ENCODE measurements at regions not wholly inside any gene's neighbourhood (a gene's known extent, or its start where the extent isn't known, plus 50 kb on each side); places are given as distances from the start of the nearest gene placed in this dataset.

DNA sequence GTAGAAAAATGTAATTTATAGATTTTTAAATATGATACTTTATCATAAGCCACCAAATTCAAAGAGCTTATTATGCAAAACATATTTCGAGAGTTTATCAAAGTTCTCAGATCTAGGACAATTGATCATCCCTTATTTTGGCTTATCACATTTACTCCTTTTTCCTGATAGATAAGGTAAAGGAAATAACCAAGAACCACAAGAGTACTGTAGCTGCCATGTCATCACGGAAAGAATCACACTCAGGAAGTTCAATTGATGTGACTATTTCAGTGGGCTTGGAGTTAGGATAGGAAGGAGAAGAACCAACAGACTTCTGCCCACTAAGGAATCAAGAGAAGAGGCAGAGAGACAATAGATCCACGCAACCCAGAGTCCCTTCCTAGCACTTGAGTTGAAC lies 142.7 kb upstream of the TMCO5A start:
- H3K4me1 ChIP-seq (ENCODE audit: control insufficient read depth in 1 of 2, insufficient read depth in 2 of 2, low read depth in 1 of 2, low read length in 1 of 2): peaks cover 15 to 30% of the 10 kb centered on the region in 2 experiments; a peak in 2 of 4 replicates
- no peaks in the 10 kb centered on the region for H3K79me2 ChIP-seq (ENCODE audit: insufficient read depth)
- H3K27me3 ChIP-seq (ENCODE audit: insufficient read depth): no peaks in the 10 kb centered on the region
- no peaks in the 10 kb centered on the region; the same call in 1 of the 2 replicates for H3K9me2 ChIP-seq
- H4K20me1 ChIP-seq (ENCODE audit: insufficient read depth): no peaks in the 10 kb centered on the region
- CTCF ChIA-PET: interaction anchor here (1.0 to 5.2 kb wide), 4 partner anchors 10 to 658 kb away, joined by 3 to 74 read pairs (median 26); no protein-coding TSS in a partner anchor
- no peak for DNase-seq
- no peaks in the 10 kb centered on the region for H3K36me3 ChIP-seq (replicated peaks in 1 of 2; ENCODE audit: control insufficient read depth in 1 of 2, insufficient read depth in 2 of 2, low read length in 1 of 2)
- peaks cover 4% of the 10 kb centered on the region for H3F3A ChIP-seq (replicated peaks; ENCODE audit: insufficient read depth)
- H3K4me2 ChIP-seq: no peak overlapping the region
- peak overlapping the region in 1 of 2 experiments; percentile 34; a peak in 1 of 4 replicates for H3K27ac ChIP-seq (ENCODE audit: low read depth in 2 of 2, low read length in 1 of 2)
- H3K9ac ChIP-seq: no peak overlapping the region
- no peak for TF ChIP-seq RXRA (IDR thresholded peaks at IDR 0.05; ENCODE audit: borderline replicate concordance, low read depth)
- TF ChIP-seq FOXM1 (IDR thresholded peaks at IDR 0.05; ENCODE audit: low read depth): no peak
- no peak for TF ChIP-seq MEF2A (IDR thresholded peaks at IDR 0.05; ENCODE audit: borderline replicate concordance, low read depth)
- TF ChIP-seq FOXJ3 (CRISPR knock-in tag; IDR thresholded peaks at IDR 0.05): no peak
- no peak for TF ChIP-seq EZH2phosphoT487 (IDR thresholded peaks at IDR 0.05; ENCODE audit: borderline replicate concordance, low read depth)
- TF ChIP-seq, protein P1, sequence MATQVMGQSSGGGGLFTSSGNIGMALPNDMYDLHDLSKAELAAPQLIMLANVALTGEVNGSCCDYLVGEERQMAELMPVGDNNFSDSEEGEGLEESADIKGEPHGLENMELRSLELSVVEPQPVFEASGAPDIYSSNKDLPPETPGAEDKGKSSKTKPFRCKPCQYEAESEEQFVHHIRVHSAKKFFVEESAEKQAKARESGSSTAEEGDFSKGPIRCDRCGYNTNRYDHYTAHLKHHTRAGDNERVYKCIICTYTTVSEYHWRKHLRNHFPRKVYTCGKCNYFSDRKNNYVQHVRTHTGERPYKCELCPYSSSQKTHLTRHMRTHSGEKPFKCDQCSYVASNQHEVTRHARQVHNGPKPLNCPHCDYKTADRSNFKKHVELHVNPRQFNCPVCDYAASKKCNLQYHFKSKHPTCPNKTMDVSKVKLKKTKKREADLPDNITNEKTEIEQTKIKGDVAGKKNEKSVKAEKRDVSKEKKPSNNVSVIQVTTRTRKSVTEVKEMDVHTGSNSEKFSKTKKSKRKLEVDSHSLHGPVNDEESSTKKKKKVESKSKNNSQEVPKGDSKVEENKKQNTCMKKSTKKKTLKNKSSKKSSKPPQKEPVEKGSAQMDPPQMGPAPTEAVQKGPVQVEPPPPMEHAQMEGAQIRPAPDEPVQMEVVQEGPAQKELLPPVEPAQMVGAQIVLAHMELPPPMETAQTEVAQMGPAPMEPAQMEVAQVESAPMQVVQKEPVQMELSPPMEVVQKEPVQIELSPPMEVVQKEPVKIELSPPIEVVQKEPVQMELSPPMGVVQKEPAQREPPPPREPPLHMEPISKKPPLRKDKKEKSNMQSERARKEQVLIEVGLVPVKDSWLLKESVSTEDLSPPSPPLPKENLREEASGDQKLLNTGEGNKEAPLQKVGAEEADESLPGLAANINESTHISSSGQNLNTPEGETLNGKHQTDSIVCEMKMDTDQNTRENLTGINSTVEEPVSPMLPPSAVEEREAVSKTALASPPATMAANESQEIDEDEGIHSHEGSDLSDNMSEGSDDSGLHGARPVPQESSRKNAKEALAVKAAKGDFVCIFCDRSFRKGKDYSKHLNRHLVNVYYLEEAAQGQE (IDR thresholded peaks at IDR 0.05; ENCODE audit: low read depth, low read length): no peak
- TF ChIP-seq, protein P2, sequence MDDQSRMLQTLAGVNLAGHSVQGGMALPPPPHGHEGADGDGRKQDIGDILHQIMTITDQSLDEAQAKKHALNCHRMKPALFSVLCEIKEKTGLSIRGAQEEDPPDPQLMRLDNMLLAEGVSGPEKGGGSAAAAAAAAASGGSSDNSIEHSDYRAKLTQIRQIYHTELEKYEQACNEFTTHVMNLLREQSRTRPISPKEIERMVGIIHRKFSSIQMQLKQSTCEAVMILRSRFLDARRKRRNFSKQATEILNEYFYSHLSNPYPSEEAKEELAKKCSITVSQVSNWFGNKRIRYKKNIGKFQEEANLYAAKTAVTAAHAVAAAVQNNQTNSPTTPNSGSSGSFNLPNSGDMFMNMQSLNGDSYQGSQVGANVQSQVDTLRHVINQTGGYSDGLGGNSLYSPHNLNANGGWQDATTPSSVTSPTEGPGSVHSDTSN (IDR thresholded peaks at IDR 0.05): no peak
- no peak for TF ChIP-seq RCOR1 (IDR thresholded peaks at IDR 0.05; ENCODE audit: low read length)
- no peak for TF ChIP-seq GATA2 (CRISPR knock-in tag; IDR thresholded peaks at IDR 0.05)
- H3K4me3 ChIP-seq (ENCODE audit: low read depth in 2 of 2, low read length in 1 of 2): no peak overlapping the region
- peak overlapping the region; percentile 38; the same call in 1 of the 2 replicates for H2AFZ ChIP-seq (ENCODE audit: low read depth)
- POLR2A ChIA-PET: no interaction called here
- 92% methylated on average over 3 of the region's 3 CpGs for WGBS (ENCODE audit: low lambda C conversion rate)
- no peaks in the 10 kb centered on the region for H3K9me3 ChIP-seq

DNA sequence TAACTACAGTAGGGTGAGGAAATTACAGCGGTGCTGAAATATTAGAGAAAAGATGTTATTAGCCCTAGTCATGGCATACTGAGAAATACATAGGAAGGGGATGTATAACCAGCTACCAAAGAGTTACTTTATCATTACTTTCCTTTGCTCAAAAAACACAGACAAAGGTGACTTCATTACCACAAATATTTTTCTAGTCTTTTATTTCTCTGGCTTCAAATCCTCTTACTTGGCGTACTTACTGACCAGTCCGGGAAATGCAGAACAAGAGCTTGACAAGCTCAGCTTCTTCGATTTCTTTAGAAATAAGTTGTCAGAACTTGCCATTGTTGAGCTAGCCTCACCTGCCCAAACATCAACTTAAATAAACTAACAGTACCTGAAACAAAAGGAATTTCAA lies 142.1 kb upstream of the TMCO5A start:
- Histone ChIP-seq H3F3A (replicated peaks; ENCODE audit: insufficient read depth) (peaks cover 4% of the 10 kb centered on the region), H4K20me1 (ENCODE audit: insufficient read depth) (no peaks in the 10 kb centered on the region), H3K36me3 (replicated peaks in 1 of 2; ENCODE audit: control insufficient read depth in 1 of 2, insufficient read depth in 2 of 2, low read length in 1 of 2) (no peaks in the 10 kb centered on the region), H3K79me2 (ENCODE audit: insufficient read depth) (no peaks in the 10 kb centered on the region), H3K4me3 (ENCODE audit: low read depth in 2 of 2, low read length in 1 of 2) (no peak overlapping the region), H3K4me1 (ENCODE audit: control insufficient read depth in 1 of 2, insufficient read depth in 2 of 2, low read depth in 1 of 2, low read length in 1 of 2) (peaks cover 15 to 32% of the 10 kb centered on the region in 2 experiments; a peak in 2 of 4 replicates), H3K9me3 (no peaks in the 10 kb centered on the region), H3K4me2 (no peak overlapping the region), H3K27ac (ENCODE audit: low read depth in 2 of 2, low read length in 1 of 2) (peak overlapping the region in 1 of 2 experiments; percentile 99; a peak in 2 of 4 replicates), H3K9me2 (no peaks in the 10 kb centered on the region), H2AFZ (ENCODE audit: low read depth) (peak overlapping the region; percentile 38; the same call in 1 of the 2 replicates), H3K9ac (no peak overlapping the region), H3K27me3 (ENCODE audit: insufficient read depth) (no peaks in the 10 kb centered on the region)
- ChIA-PET CTCF (interaction anchor here (1.0 to 5.2 kb wide), 6 partner anchors 11 to 659 kb away, joined by 3 to 74 read pairs (median 20); no protein-coding TSS in a partner anchor), POLR2A (no interaction called here)
- DNase-seq: no peak
- 94% methylated on average over 4 of the region's 4 CpGs for WGBS (ENCODE audit: low lambda C conversion rate)
- TF ChIP-seq, protein P3, sequence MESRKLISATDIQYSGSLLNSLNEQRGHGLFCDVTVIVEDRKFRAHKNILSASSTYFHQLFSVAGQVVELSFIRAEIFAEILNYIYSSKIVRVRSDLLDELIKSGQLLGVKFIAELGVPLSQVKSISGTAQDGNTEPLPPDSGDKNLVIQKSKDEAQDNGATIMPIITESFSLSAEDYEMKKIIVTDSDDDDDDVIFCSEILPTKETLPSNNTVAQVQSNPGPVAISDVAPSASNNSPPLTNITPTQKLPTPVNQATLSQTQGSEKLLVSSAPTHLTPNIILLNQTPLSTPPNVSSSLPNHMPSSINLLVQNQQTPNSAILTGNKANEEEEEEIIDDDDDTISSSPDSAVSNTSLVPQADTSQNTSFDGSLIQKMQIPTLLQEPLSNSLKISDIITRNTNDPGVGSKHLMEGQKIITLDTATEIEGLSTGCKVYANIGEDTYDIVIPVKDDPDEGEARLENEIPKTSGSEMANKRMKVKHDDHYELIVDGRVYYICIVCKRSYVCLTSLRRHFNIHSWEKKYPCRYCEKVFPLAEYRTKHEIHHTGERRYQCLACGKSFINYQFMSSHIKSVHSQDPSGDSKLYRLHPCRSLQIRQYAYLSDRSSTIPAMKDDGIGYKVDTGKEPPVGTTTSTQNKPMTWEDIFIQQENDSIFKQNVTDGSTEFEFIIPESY (IDR thresholded peaks at IDR 0.05; ENCODE audit: borderline replicate concordance, low read depth): no peak
- TF ChIP-seq, protein P4, sequence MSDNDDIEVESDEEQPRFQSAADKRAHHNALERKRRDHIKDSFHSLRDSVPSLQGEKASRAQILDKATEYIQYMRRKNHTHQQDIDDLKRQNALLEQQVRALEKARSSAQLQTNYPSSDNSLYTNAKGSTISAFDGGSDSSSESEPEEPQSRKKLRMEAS (IDR thresholded peaks at IDR 0.05; ENCODE audit: low read depth): no peak
- TF ChIP-seq, protein P5, sequence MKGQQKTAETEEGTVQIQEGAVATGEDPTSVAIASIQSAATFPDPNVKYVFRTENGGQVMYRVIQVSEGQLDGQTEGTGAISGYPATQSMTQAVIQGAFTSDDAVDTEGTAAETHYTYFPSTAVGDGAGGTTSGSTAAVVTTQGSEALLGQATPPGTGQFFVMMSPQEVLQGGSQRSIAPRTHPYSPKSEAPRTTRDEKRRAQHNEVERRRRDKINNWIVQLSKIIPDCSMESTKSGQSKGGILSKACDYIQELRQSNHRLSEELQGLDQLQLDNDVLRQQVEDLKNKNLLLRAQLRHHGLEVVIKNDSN (IDR thresholded peaks at IDR 0.05; ENCODE audit: borderline replicate concordance, low read depth): no peak
- TF ChIP-seq JUND (IDR thresholded peaks at IDR 0.05) (no peak), NRF1 (IDR thresholded peaks at IDR 0.05; ENCODE audit: low read depth, low read length) (no peak), RCOR1 (IDR thresholded peaks at IDR 0.05; ENCODE audit: low read length) (no peak)
- TF ChIP-seq, protein P2 (IDR thresholded peaks at IDR 0.05): no peak

Measured in SK-N-SH (cell line).